ENCODE measurements at regions not wholly inside any gene's neighbourhood (a gene's known extent, or its start where the extent isn't known, plus 50 kb on each side); places are given as distances from the start of the nearest gene placed in this dataset.

DNA sequence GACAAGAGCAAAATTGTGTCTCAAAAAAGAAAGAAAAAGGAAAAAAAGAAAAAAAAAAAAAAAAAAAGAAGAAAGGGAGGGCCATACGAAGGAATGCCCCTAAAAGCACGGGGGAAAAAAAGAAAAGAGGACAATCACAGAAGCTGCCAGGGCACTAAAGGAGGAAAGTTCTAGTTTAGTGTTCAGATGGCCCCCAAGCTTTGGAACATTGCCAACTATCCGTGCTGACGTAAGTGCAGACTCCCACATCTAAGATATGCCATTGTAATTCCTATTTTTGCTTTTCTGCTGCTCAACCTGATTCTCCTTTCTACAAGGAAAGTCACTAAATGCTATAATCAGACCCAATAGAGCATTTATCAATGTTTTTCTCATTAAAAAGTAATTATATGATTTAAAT is 842.1 kb downstream of the KCNJ2 start:
- Histone ChIP-seq H3K36me3 (replicated peaks; ENCODE audit: insufficient read depth, low read depth) (no peaks in the 10 kb centered on the region), H3K79me2 (no peaks in the 10 kb centered on the region), H3K27ac (no peak overlapping the region), H3K4me2 (no peak overlapping the region), H3K27me3 (no peaks in the 10 kb centered on the region), H3K4me1 (ENCODE audit: insufficient read depth) (no peaks in the 10 kb centered on the region), H3K9me3 (ENCODE audit: low read depth) (no peaks in the 10 kb centered on the region), H2AFZ (no peak overlapping the region), H3K4me3 (no peak overlapping the region), H4K20me1 (ENCODE audit: insufficient read depth, poor library complexity, severe bottlenecking) (no peaks in the 10 kb centered on the region), H3K9me2 (replicated peaks; ENCODE audit: insufficient read depth) (no peaks in the 10 kb centered on the region)
- no peak for DNase-seq (ENCODE audit: low spot score)
- WGBS (ENCODE audit: low lambda C conversion rate, missing lambda C conversion rate) = 74% methylated on average over 4 of the region's 4 CpGs
- TF ChIP-seq EZH2 (IDR thresholded peaks at IDR 0.05; ENCODE audit: borderline replicate concordance) (no peak), EZH2phosphoT487 (IDR thresholded peaks at IDR 0.05; ENCODE audit: low read depth, severe bottlenecking, unreplicated experiment) (no peak)
- TF ChIP-seq, protein P1, sequence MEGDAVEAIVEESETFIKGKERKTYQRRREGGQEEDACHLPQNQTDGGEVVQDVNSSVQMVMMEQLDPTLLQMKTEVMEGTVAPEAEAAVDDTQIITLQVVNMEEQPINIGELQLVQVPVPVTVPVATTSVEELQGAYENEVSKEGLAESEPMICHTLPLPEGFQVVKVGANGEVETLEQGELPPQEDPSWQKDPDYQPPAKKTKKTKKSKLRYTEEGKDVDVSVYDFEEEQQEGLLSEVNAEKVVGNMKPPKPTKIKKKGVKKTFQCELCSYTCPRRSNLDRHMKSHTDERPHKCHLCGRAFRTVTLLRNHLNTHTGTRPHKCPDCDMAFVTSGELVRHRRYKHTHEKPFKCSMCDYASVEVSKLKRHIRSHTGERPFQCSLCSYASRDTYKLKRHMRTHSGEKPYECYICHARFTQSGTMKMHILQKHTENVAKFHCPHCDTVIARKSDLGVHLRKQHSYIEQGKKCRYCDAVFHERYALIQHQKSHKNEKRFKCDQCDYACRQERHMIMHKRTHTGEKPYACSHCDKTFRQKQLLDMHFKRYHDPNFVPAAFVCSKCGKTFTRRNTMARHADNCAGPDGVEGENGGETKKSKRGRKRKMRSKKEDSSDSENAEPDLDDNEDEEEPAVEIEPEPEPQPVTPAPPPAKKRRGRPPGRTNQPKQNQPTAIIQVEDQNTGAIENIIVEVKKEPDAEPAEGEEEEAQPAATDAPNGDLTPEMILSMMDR (IDR thresholded peaks at IDR 0.05; ENCODE audit: poor library complexity) = no peak

DNA sequence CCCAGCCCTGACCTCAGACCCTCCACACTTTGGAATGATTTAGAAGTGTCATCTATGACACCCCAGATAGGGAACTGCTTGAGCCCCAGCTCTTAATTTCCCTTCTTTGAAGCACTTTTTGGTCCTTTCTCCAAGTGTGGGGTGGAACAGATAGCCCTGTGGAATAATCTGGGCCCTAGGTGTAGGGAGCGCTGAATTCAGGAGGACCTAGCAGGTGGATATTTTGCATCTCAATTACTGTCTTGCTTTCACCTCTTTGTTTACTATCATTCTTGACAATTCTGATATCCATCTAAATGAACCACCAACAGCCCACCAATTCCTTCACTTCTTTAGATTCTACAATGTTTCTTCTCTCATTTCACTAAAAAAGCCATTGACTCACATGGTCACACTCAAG is 850.4 kb downstream of the KCNJ2 start:
- Histone ChIP-seq H3K9me2 (replicated peaks; ENCODE audit: insufficient read depth) (no peaks in the 10 kb centered on the region), H3K4me1 (ENCODE audit: insufficient read depth) (no peaks in the 10 kb centered on the region), H3K36me3 (replicated peaks; ENCODE audit: insufficient read depth, low read depth) (no peaks in the 10 kb centered on the region), H3K27ac (no peak overlapping the region), H3K9me3 (ENCODE audit: low read depth) (no peaks in the 10 kb centered on the region), H2AFZ (no peak overlapping the region), H4K20me1 (ENCODE audit: insufficient read depth, poor library complexity, severe bottlenecking) (no peaks in the 10 kb centered on the region), H3K4me3 (no peak overlapping the region), H3K79me2 (no peaks in the 10 kb centered on the region), H3K27me3 (no peaks in the 10 kb centered on the region), H3K4me2 (no peak overlapping the region)
- 94% methylated on average over 1 of the region's 1 CpG for WGBS (ENCODE audit: low lambda C conversion rate, missing lambda C conversion rate)
- no peak for TF ChIP-seq EZH2phosphoT487 (IDR thresholded peaks at IDR 0.05; ENCODE audit: low read depth, severe bottlenecking, unreplicated experiment)
- DNase-seq (ENCODE audit: low spot score) = no peak

DNA sequence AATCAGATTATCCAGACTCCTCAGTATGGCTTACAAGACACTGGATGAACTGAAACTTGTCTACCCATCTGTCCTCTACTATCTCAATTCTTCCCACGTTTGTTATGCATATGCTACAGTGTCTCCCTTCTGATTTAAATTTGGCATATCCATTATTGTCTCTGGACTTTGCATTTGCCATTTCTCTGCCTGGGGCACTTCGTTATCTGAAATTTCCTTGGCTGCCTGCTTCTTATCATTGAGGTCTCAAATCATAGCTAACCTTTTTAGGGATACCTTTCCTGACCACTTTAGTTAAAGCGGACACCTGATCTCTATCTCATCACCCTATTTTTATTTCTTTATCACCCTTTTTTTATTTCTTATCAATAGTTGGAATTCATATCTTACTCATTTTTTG is 853.4 kb downstream of the KCNJ2 start:
- no peaks in the 10 kb centered on the region for H3K9me2 ChIP-seq (replicated peaks; ENCODE audit: insufficient read depth)
- no peaks in the 10 kb centered on the region for H3K36me3 ChIP-seq (replicated peaks; ENCODE audit: insufficient read depth, low read depth)
- H3K4me3 ChIP-seq = no peak overlapping the region
- H2AFZ ChIP-seq = no peak overlapping the region
- H3K9me3 ChIP-seq (ENCODE audit: low read depth) = no peaks in the 10 kb centered on the region
- TF ChIP-seq EZH2 (IDR thresholded peaks at IDR 0.05; ENCODE audit: borderline replicate concordance) (no peak), EZH2phosphoT487 (IDR thresholded peaks at IDR 0.05; ENCODE audit: low read depth, severe bottlenecking, unreplicated experiment) (no peak)
- TF ChIP-seq, protein P1 (IDR thresholded peaks at IDR 0.05; ENCODE audit: poor library complexity) = no peak
- no peak overlapping the region for H3K27ac ChIP-seq
- H3K79me2 ChIP-seq = no peaks in the 10 kb centered on the region
- H3K4me2 ChIP-seq = no peak overlapping the region
- H4K20me1 ChIP-seq (ENCODE audit: insufficient read depth, poor library complexity, severe bottlenecking) = no peaks in the 10 kb centered on the region
- 82% methylated on average over 3 of the region's 3 CpGs for WGBS (ENCODE audit: low lambda C conversion rate, missing lambda C conversion rate)
- H3K27me3 ChIP-seq = no peaks in the 10 kb centered on the region
- no peak for DNase-seq (ENCODE audit: low spot score)
- no peaks in the 10 kb centered on the region for H3K4me1 ChIP-seq (ENCODE audit: insufficient read depth)

DNA sequence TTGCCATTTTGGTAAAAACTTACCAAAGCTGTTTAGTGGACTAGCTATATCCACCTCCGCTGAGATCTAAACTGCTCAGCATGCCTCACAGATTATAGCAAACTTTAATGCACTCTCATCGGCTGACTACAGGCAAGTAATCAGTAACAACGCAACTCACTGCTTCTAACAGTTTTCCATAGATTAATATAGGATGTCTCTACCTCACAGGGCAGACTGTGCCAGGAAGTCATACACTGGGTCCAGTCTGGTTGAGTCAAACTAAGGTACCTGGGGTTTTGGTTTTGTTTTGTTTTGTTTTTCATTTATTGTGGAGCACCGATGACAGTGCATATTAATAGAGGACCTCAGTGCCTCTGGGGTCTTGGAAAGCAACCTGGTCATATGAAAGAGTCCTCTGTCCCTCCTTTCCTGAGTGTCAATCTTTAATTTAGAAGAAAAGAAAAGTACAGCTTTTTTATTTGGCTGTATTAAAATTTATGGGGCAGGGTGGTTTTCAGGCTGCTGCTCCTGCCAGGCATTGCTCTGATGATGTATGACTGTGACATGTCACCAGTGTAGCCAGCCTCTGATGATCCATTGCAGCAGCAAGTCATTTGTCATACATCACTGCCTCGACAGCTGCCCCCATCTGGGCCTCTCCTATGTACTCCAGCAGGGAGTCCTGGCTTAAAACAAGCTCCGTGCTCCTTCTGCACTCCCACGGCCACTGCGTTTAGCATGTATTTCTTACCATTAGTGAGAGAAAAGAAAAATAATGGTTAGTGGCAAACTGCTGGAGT is 854.1 kb downstream of the KCNJ2 start:
- H3K36me3 ChIP-seq (replicated peaks; ENCODE audit: insufficient read depth, low read depth) = no peaks in the 10 kb centered on the region
- H2AFZ ChIP-seq = no peak overlapping the region
- H3K4me3 ChIP-seq = no peak overlapping the region
- H3K4me1 ChIP-seq (ENCODE audit: insufficient read depth) = no peaks in the 10 kb centered on the region
- H3K4me2 ChIP-seq = no peak overlapping the region
- H4K20me1 ChIP-seq (ENCODE audit: insufficient read depth, poor library complexity, severe bottlenecking) = no peaks in the 10 kb centered on the region
- no peaks in the 10 kb centered on the region for H3K9me3 ChIP-seq (ENCODE audit: low read depth)
- DNase-seq (ENCODE audit: low spot score) = no peak
- no peak for TF ChIP-seq EZH2 (IDR thresholded peaks at IDR 0.05; ENCODE audit: borderline replicate concordance)
- TF ChIP-seq EZH2phosphoT487 (IDR thresholded peaks at IDR 0.05; ENCODE audit: low read depth, severe bottlenecking, unreplicated experiment) = no peak
- TF ChIP-seq, protein P1 (IDR thresholded peaks at IDR 0.05; ENCODE audit: poor library complexity) = no peak
- 44% methylated on average over 8 of the region's 8 CpGs for WGBS (ENCODE audit: low lambda C conversion rate, missing lambda C conversion rate)
- H3K79me2 ChIP-seq = no peaks in the 10 kb centered on the region
- no peak overlapping the region for H3K27ac ChIP-seq
- no peaks in the 10 kb centered on the region for H3K9me2 ChIP-seq (replicated peaks; ENCODE audit: insufficient read depth)
- H3K27me3 ChIP-seq = no peaks in the 10 kb centered on the region

Measured in hepatocyte (in vitro differentiated cells).